ENCODE measurements at regions not wholly inside any gene's neighbourhood (a gene's known extent, or its start where the extent isn't known, plus 50 kb on each side); places are given as distances from the start of the nearest gene placed in this dataset.

DNA sequence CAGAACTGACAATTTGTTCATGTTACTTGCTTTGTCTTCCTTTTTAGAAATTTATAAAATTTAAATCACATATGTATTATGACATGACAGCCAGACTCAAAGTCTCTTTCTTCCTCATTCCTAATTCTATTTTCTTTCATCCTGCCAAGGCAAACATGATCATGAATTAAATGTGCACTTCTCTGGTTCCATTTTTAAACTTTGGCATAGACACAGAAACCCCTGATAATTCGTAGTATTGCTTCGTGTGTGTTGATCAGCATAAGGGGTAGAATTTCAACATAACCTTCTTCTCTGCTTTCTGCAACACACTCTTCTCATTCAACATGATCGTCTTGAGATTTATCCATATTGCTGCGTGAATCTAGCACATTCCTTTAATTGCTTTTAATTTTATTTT lies 156.5 kb downstream of the AIPL1 start:
- Histone ChIP-seq H3K79me2 (ENCODE audit: insufficient read depth, low read depth, low read length) (no peaks in the 10 kb centered on the region), H2AFZ (ENCODE audit: low read length) (no peak overlapping the region), H3K4me2 (ENCODE audit: low read length) (no peak overlapping the region), H3K9me2 (ENCODE audit: insufficient read depth, low read length) (no peaks in the 10 kb centered on the region), H3K4me3 (ENCODE audit: low read depth, low read length, poor library complexity, severe bottlenecking) (no peak overlapping the region), H3K27ac (ENCODE audit: low read depth, low read length, poor library complexity, severe bottlenecking) (no peak overlapping the region), H3K36me3 (ENCODE audit: insufficient read depth, low read length) (no peaks in the 10 kb centered on the region), H3K9me3 (ENCODE audit: low read length) (no peaks in the 10 kb centered on the region), H4K20me1 (ENCODE audit: insufficient read depth, low read length) (no peaks in the 10 kb centered on the region), H3K4me1 (ENCODE audit: insufficient read depth, low read length, poor library complexity, severe bottlenecking) (no peaks in the 10 kb centered on the region)
- intact Hi-C loops (cut with micrococcal nuclease; ENCODE audit: unreplicated experiment): no loop called here
- DNase-seq (ENCODE audit: low spot score): no peak
- ChIA-PET POLR2A (interaction anchor here (0.7 kb wide), 1 partner anchor 528 kb away, joined by 4 read pairs; no protein-coding TSS in a partner anchor), CTCF (ENCODE audit: unreplicated experiment) (no interaction called here)
- BruUV-seq (replicated peaks): no TSS peak
- TF ChIP-seq EZH2phosphoT487 (IDR thresholded peaks at IDR 0.05; ENCODE audit: borderline replicate concordance, low read depth, low read length) (no peak), CTCF (conservative IDR thresholded peaks at IDR 0.05; ENCODE audit: low read length) (no peak)

DNA sequence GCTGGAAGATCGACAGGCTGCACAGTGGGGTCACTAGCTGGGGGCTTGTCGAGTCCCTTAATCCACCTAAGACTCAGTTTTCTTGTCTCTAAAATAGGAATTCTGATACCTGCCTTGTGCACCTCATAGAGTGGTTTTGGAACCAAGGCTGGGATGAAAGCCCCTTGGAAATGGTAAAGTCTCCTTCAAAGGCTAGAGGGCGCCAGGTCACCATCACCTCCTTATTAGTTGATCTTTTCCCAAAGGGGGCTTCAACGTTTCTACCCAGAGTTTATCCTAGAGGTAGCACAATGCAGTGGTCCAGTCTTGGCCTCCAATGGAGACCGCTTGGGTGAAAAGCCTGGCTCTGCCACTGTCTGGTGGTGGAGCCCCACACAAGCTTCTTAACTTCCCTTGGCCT lies 158.2 kb downstream of the AIPL1 start:
- no peaks in the 10 kb centered on the region for H3K79me2 ChIP-seq (ENCODE audit: insufficient read depth, low read depth, low read length)
- no peaks in the 10 kb centered on the region for H4K20me1 ChIP-seq (ENCODE audit: insufficient read depth, low read length)
- H3K4me2 ChIP-seq (ENCODE audit: low read length): no peak overlapping the region
- H2AFZ ChIP-seq (ENCODE audit: low read length): no peak overlapping the region
- H3K4me3 ChIP-seq (ENCODE audit: low read depth, low read length, poor library complexity, severe bottlenecking): no peak overlapping the region
- H3K9me3 ChIP-seq (ENCODE audit: low read length): no peaks in the 10 kb centered on the region
- no peaks in the 10 kb centered on the region for H3K9me2 ChIP-seq (ENCODE audit: insufficient read depth, low read length)
- no peak for DNase-seq (ENCODE audit: low spot score)
- TF ChIP-seq EZH2phosphoT487 (IDR thresholded peaks at IDR 0.05; ENCODE audit: borderline replicate concordance, low read depth, low read length) (no peak), CTCF (conservative IDR thresholded peaks at IDR 0.05; ENCODE audit: low read length) (peak; percentile 39; the same call in 1 of the 2 replicates)
- intact Hi-C loops (cut with micrococcal nuclease; ENCODE audit: unreplicated experiment): no loop called here
- CTCF ChIA-PET (ENCODE audit: unreplicated experiment): no interaction called here
- POLR2A ChIA-PET: no interaction called here
- no peaks in the 10 kb centered on the region for H3K36me3 ChIP-seq (ENCODE audit: insufficient read depth, low read length)
- no peaks in the 10 kb centered on the region for H3K4me1 ChIP-seq (ENCODE audit: insufficient read depth, low read length, poor library complexity, severe bottlenecking)
- H3K27ac ChIP-seq (ENCODE audit: low read depth, low read length, poor library complexity, severe bottlenecking): no peak overlapping the region
- BruUV-seq (replicated peaks): no TSS peak

DNA sequence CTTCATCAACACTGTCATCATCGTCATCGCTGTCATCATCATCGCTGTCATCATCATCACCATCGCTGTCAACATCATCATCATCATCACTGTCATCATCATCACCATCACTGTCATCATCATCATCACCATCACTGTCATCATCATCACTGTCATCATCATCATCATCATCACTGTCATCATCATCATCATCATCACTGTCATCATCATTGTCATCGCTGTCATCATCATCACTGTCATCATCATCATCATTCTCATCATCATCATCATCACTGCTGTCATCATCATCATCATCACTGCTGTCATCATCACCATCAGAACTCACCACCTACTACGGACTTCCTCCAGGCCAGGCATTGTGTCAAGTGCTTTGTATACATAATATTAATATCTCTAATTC lies 160.6 kb downstream of the AIPL1 start:
- no peak overlapping the region for H3K4me3 ChIP-seq (ENCODE audit: low read depth, low read length, poor library complexity, severe bottlenecking)
- intact Hi-C loops (cut with micrococcal nuclease; ENCODE audit: unreplicated experiment): no loop called here
- H3K79me2 ChIP-seq (ENCODE audit: insufficient read depth, low read depth, low read length): no peaks in the 10 kb centered on the region
- no peak for DNase-seq (ENCODE audit: low spot score)
- H3K4me2 ChIP-seq (ENCODE audit: low read length): no peak overlapping the region
- no peaks in the 10 kb centered on the region for H3K36me3 ChIP-seq (ENCODE audit: insufficient read depth, low read length)
- no peaks in the 10 kb centered on the region for H3K9me3 ChIP-seq (ENCODE audit: low read length)
- no TSS peak for BruUV-seq (replicated peaks)
- ChIA-PET POLR2A (no interaction called here), CTCF (ENCODE audit: unreplicated experiment) (no interaction called here)
- no peaks in the 10 kb centered on the region for H4K20me1 ChIP-seq (ENCODE audit: insufficient read depth, low read length)
- no peak overlapping the region for H2AFZ ChIP-seq (ENCODE audit: low read length)
- no peaks in the 10 kb centered on the region for H3K9me2 ChIP-seq (ENCODE audit: insufficient read depth, low read length)
- TF ChIP-seq CTCF (conservative IDR thresholded peaks at IDR 0.05; ENCODE audit: low read length) (no peak), EZH2phosphoT487 (IDR thresholded peaks at IDR 0.05; ENCODE audit: borderline replicate concordance, low read depth, low read length) (no peak)
- no peak overlapping the region for H3K27ac ChIP-seq (ENCODE audit: low read depth, low read length, poor library complexity, severe bottlenecking)
- no peaks in the 10 kb centered on the region for H3K4me1 ChIP-seq (ENCODE audit: insufficient read depth, low read length, poor library complexity, severe bottlenecking)

Measured in OCI-LY7 (cell line).